Esophagus (tissue), 2 donors: ENCODE measurements at regions not wholly inside any gene's neighbourhood (a gene's known extent, or its start where the extent isn't known, plus 50 kb on each side); places are given as distances from the start of the nearest gene placed in this dataset.

Source experiments
- H3K27ac ChIP-seq, 2 donors: one replicate each; pipeline ENCODE4 v1.5.1; 2013; ENCODE audit warnings: low read depth in 2 of 2, mild to moderate bottlenecking in 2 of 2, inconsistent platforms in 1 of 2, low read length in 1 of 2, moderate library complexity in 1 of 2
- H3K27me3 ChIP-seq, 2 donors: one replicate each; pipeline ENCODE4 v1.6.1; 2013; ENCODE audit warnings: low read length in 2 of 2, control low read depth in 1 of 2, mild to moderate bottlenecking in 1 of 2; ENCODE audit not compliant: insufficient read depth in 2 of 2, control insufficient read depth in 1 of 2
- H3K36me3 ChIP-seq, 2 donors: one replicate each; pipeline ENCODE4 v1.6.1; 2013; ENCODE audit warnings: low read length in 1 of 2; ENCODE audit not compliant: control insufficient read depth in 2 of 2, insufficient read depth in 2 of 2
- H3K4me1 ChIP-seq, 2 donors: one replicate each; pipeline ENCODE4 v1.6.1; 2013; ENCODE audit warnings: low read length in 1 of 2; ENCODE audit not compliant: control insufficient read depth in 2 of 2, insufficient read depth in 2 of 2
- H3K4me3 ChIP-seq, 2 donors: one replicate each; pipeline ENCODE4 v1.5.1; 2013; ENCODE audit warnings: low read length in 2 of 2, mild to moderate bottlenecking in 2 of 2, low read depth in 1 of 2, moderate library complexity in 1 of 2
- H3K9me3 ChIP-seq, 2 donors: one replicate each; pipeline ENCODE4 v1.6.1; 2013; ENCODE audit warnings: mild to moderate bottlenecking in 2 of 2, low read depth in 1 of 2, low read length in 1 of 2, moderate library complexity in 1 of 2; ENCODE audit not compliant: control insufficient read depth in 2 of 2, insufficient read depth in 1 of 2
- WGBS, 2 donors: extraction: QIAGEN DNeasy Blood & Tissue Kit; methylation state at CpG; one replicate each; pipeline ENCODE4 v1.1.7; 2013; 5-methylcytosine and 5-hydroxymethylcytosine counted together
- donor health status: healthy with polysubstance abuse.
- donor health status: Bipolar disorder and iron deficiency.

DNA sequence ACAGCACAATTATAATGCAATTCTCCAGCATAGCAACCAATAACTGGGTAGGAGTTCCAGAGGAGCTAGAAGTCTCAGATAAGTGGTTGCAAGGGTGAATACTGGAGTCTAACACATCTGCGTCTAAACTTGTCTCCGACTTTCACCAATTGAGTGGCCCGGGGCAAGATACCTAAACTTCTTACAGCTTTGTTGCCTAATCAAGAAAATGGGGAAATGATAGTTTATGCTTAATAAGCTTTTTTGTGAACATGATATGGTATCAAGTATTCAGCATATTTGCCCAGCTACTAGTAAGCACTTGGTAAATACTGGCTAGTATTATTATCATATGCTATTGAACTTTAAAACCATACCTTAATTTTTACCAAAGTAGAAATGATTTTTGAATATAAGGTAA is 183.5 kb downstream of the KCNJ2 start:
- 49 to 58% methylated on average over 3 of the region's 3 CpGs for WGBS, 2 donors
- H3K27ac ChIP-seq = no peak overlapping the region

DNA sequence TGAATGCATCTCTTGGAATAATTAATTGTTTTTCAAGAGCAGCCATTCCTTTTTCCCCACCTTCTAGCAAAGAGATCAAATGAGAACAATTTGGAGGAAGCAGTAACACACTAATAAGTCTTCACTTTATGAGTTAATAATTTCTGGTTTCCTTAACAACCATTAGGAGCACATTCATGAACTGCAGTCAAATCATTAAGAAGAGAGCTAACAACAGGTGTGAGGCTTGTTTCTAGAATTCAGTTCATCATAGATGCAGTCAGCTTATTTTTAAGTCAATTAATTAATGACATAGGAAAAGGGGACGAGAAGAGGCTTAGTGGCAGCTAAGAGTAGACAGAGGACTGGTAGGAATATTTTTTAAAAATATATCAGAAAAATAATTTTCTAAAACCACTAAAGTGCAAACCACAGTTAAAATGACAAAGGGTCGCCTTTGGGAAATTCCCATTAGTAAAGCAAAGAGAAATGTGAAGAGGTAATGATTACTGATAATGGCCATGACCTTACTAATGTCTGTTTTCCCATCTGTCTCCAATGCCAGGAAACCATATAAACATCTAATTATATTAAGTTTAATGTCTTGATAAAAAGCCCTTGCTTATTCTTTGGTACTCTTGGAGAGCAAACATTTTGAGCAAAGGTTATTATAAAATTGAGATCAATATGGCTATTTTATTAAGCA is 184.2 kb downstream of the KCNJ2 start:
- Histone ChIP-seq H3K4me1 (no peaks in the 10 kb centered on the region), H3K27ac (no peak overlapping the region), H3K4me3 (no peak overlapping the region), H3K9me3 (no peaks in the 10 kb centered on the region), H3K36me3 (no peaks in the 10 kb centered on the region), H3K27me3 (no peaks in the 10 kb centered on the region)
- WGBS, 2 donors = 74 to 78% methylated on average over 2 of the region's 2 CpGs

More for the DNA sequence above, 183.5 kb downstream of the KCNJ2 start:
- Histone ChIP-seq H3K4me1 (no peaks in the 10 kb centered on the region), H3K36me3 (no peaks in the 10 kb centered on the region), H3K9me3 (no peaks in the 10 kb centered on the region), H3K27me3 (no peaks in the 10 kb centered on the region), H3K4me3 (no peak overlapping the region)

DNA sequence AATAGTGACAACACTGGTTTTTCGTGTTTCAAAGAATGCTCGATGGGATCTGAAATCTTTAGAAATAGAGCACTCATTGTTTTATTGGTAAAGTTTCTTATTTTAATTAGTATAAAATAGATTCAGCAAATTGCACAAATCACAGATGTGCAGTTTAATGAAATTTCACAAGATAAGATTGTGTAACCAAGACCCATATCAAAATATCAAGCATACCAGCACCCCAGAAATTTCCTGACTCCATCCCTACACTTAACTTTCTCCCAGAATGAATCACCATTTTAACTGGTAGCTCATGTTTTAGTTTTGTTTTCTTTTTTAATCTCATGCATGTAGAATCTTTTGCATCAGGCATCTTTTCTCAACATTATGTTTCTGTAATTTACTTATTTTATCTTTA is 185.9 kb downstream of the KCNJ2 start:
- H3K4me3 ChIP-seq = no peak overlapping the region
- H3K36me3 ChIP-seq = no peaks in the 10 kb centered on the region
- H3K4me1 ChIP-seq = no peaks in the 10 kb centered on the region
- H3K27me3 ChIP-seq = no peaks in the 10 kb centered on the region
- 62 to 73% methylated on average over 2 of the region's 2 CpGs for WGBS, 2 donors
- H3K27ac ChIP-seq = no peak overlapping the region
- no peaks in the 10 kb centered on the region for H3K9me3 ChIP-seq

DNA sequence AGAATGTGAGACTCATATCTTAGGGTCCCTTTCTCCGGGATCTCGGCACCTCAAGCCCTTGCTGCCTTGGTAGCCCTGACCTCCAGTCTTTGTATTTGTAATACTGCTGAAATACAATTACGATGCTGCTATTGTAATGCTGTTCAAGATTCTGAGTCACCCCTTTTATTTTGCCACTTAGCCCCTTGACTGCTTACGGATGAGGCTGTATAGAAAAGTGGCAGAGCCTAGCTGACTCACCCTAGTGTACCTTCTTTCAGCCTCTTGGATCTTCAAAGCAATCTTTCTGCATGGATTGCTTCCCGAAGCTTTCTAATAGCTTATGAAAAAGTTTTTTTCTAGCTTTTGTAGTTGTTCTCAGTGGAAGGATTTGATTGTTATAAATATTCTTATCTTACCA is 187.9 kb downstream of the KCNJ2 start:
- no peaks in the 10 kb centered on the region for H3K36me3 ChIP-seq
- no peak overlapping the region for H3K4me3 ChIP-seq
- no peaks in the 10 kb centered on the region for H3K27me3 ChIP-seq
- H3K4me1 ChIP-seq = no peaks in the 10 kb centered on the region
- WGBS, 2 donors = 78 to 79% methylated on average over 5 of the region's 5 CpGs
- no peak overlapping the region for H3K27ac ChIP-seq
- no peaks in the 10 kb centered on the region for H3K9me3 ChIP-seq

DNA sequence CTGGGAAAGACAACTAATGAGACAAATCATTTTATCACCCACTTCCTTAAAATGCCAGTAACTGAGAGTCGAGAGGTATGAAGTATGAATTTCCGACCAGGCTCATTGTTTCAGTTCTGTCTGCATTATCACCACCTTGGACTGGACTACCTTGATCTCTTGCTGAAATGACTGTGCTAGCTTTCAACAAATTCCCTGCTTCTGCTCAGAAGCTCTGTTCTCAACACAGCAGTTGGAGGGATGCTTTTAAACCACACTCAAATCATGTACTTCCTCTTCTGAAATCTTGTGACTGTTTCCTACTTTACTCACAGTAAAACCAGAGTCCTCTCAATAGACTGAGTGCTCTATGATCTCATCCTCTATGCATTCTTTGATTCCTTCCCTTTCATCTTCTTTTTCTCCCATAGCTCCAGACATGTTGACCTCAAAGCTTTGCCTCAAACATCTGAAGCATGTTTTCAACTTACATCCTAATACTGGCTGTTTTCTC is 195.8 kb downstream of the KCNJ2 start:
- Histone ChIP-seq H3K27ac (no peak overlapping the region), H3K4me1 (no peaks in the 10 kb centered on the region), H3K4me3 (no peak overlapping the region), H3K27me3 (no peaks in the 10 kb centered on the region), H3K36me3 (no peaks in the 10 kb centered on the region), H3K9me3 (no peaks in the 10 kb centered on the region)
- WGBS, 2 donors = 33 to 54% methylated on average over 2 of the region's 2 CpGs

DNA sequence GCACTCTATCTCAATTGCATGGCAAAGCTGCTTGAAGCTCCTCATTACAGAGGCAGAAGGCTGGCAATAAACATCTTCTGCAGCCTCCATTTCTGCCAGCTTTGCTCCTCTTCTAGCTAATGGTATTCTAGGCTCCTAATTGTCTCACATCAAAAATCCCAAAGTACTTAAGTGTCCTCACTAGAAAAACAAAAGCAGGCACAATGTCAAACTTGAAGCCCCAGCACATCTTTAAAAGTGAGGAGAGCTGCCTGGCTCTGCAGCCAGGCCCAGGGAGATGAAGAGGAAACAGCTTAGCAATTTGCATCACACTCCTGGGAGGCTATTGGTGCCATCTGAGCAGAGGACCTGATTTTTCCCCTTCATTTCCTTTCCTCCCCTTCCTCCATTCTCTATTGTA is 197.1 kb downstream of the KCNJ2 start:
- Histone ChIP-seq H3K4me1 (no peaks in the 10 kb centered on the region), H3K27me3 (no peaks in the 10 kb centered on the region), H3K36me3 (no peaks in the 10 kb centered on the region), H3K4me3 (no peak overlapping the region), H3K27ac (no peak overlapping the region), H3K9me3 (no peaks in the 10 kb centered on the region)

DNA sequence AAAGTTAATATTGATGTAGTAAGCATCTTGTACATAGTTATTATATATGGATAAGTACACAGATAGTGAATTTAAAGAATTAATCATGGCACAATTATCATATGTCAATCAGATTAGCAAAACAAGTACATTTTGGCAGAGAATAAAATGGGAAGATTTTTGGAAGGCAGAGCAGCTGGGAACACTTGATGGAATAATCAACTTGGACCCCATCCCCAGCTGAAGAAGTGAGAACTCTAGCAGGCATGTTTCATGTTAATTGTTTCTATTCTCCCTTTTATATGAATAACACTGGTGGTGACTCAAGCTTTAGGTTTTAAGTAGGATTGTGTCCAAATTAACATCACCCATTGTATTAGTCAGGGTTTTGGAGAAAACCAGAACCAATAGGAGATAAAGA is 198.7 kb downstream of the KCNJ2 start:
- no peak overlapping the region for H3K4me3 ChIP-seq
- no peak overlapping the region for H3K27ac ChIP-seq
- H3K4me1 ChIP-seq = no peaks in the 10 kb centered on the region
- H3K36me3 ChIP-seq = no peaks in the 10 kb centered on the region
- no peaks in the 10 kb centered on the region for H3K27me3 ChIP-seq
- H3K9me3 ChIP-seq = no peaks in the 10 kb centered on the region

DNA sequence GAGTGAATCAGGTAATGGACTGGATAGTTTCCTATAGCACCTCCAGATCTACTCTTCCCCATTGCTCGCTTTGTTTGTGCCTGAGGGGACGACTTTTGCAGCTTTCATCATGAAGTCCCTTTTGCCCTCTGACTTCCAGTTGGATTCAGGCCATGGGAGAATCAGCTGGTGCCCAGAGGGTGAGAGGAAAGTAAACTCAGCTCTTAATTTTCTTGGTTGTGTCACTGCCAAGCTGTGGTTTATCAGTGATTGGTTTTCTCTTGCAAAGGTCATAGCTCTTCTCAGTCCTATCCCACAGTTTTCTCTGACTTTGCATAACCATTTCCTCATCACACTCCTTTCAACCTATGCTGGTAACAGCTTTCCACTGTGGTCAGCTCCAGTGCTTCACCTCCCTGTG is 200.1 kb downstream of the KCNJ2 start:
- no peak overlapping the region for H3K4me3 ChIP-seq
- H3K36me3 ChIP-seq = no peaks in the 10 kb centered on the region
- H3K9me3 ChIP-seq = no peaks in the 10 kb centered on the region
- H3K4me1 ChIP-seq = no peaks in the 10 kb centered on the region
- 61 to 76% methylated on average over 2 of the region's 2 CpGs for WGBS, 2 donors
- no peaks in the 10 kb centered on the region for H3K27me3 ChIP-seq
- no peak overlapping the region for H3K27ac ChIP-seq

DNA sequence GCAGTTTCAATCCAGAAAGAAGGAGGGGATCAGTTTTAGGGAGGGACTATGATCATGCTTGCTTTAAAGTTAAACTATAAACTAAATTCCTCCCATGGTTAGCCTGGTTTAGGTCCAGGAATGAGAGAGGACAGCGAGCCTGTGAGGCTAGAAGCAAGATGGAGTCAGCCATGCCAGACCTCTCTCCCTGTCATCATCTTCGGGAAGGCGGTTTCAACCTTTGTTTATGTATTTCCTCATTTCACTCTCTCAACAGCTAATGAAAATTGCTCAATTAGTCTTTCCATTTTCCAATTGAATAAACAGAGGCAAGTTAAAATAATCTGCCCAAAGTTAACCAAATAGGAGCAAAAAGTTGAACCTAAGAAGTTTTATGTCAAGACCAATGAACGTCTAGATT is 201.5 kb downstream of the KCNJ2 start:
- H3K4me3 ChIP-seq = no peak overlapping the region
- H3K36me3 ChIP-seq = no peaks in the 10 kb centered on the region
- 75 to 81% methylated on average over 4 of the region's 4 CpGs for WGBS, 2 donors
- H3K27ac ChIP-seq = no peak overlapping the region
- H3K9me3 ChIP-seq = no peaks in the 10 kb centered on the region
- no peaks in the 10 kb centered on the region for H3K4me1 ChIP-seq
- H3K27me3 ChIP-seq = no peaks in the 10 kb centered on the region

DNA sequence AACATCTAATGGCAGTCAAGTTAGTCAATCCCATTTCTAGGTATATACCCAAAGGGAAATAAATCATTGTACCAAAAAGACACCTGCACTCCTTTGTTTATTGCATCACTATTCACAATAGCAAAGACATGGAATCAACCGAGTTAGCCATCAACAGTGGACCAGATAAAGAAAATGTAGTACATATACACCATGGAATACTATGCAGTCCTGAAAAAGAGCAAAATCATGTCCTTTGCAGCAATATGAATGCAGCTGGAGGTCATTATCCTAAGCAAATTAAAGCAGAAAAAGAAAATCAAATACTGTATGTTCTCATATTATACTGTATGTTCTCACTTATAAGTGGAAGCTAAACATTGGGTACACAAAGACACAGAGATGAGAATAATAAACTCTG is 204.0 kb downstream of the KCNJ2 start:
- no peaks in the 10 kb centered on the region for H3K4me1 ChIP-seq
- 82 to 89% methylated on average over 1 of the region's 1 CpG for WGBS, 2 donors
- no peaks in the 10 kb centered on the region for H3K27me3 ChIP-seq

More for the DNA sequence above, 204.0 kb downstream of the KCNJ2 start:
- Histone ChIP-seq H3K4me3 (no peak overlapping the region), H3K9me3 (no peaks in the 10 kb centered on the region), H3K36me3 (no peaks in the 10 kb centered on the region), H3K27ac (no peak overlapping the region)
